Vagina (tissue), 2 donors: ENCODE measurements at regions not wholly inside any gene's neighbourhood (a gene's known extent, or its start where the extent isn't known, plus 50 kb on each side); places are given as distances from the start of the nearest gene placed in this dataset.

Source experiments
- CTCF ChIP-seq, 3 experiments: fragments of 450-650 bp in 2 of 3; fragments of 200-600 bp in 1 of 3; sonication (generic) in 1 of 3; IDR thresholded peaks; one replicate each; pipeline ENCODE4 v1.5.1; 2017 to 2019; ENCODE audit warnings: antibody characterized with exemption in 3 of 3, mild to moderate bottlenecking in 2 of 3, moderate library complexity in 2 of 3
- POLR2A ChIP-seq, 2 donors: fragments of 450-650 bp; IDR thresholded peaks; one replicate each; pipeline ENCODE4 v1.6.1; 2017; ENCODE audit warnings: antibody characterized with exemption in 2 of 2, mild to moderate bottlenecking in 2 of 2, moderate library complexity in 2 of 2
- POLR2AphosphoS5 ChIP-seq, 2 donors: sonication (generic); formaldehyde crosslinking; IDR thresholded peaks; one replicate each; pipeline ENCODE4 v1.9.0; 2017; ENCODE audit warnings: antibody characterized with exemption in 2 of 2, mild to moderate bottlenecking in 2 of 2, low read depth in 1 of 2; ENCODE audit not compliant: insufficient read depth in 1 of 2

GRCh38 chr7:106957766-106958165 lies 86.7 kb upstream of the PRKAR2B start:
- TF ChIP-seq CTCF (IDR thresholded peaks at IDR 0.05) = no peak
- no peak for TF ChIP-seq POLR2A (IDR thresholded peaks at IDR 0.05)
- TF ChIP-seq POLR2AphosphoS5 (IDR thresholded peaks at IDR 0.05; ENCODE audit: insufficient read depth in 1 of 2, low read depth in 1 of 2) = no peak
